ENCODE measurements at regions not wholly inside any gene's neighbourhood (a gene's known extent, or its start where the extent isn't known, plus 50 kb on each side); places are given as distances from the start of the nearest gene placed in this dataset.

GRCh38 chr5:167783145-167783817 is 508.2 kb upstream of the WWC1 start:
- DNase-seq: no peak

DNA sequence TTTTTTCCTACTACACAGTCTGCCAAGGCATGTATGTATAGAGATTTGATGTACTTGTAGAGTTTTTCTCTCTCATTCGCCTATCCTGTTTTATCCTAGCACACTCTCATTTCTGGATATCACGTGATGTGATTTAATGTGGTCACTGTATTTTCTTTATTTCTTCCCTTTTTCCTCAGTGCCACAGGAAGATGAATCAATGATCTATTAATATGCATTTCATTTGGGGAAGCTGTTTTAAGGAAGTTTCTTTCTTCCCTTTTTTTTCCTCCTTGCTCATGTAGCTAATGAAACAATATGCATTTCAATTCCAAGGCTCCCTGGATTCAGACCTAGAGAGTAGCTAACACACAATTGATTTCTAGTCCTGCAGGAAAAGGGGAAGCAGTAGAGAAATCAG is 506.3 kb upstream of the WWC1 start:
- no peak for DNase-seq

DNA sequence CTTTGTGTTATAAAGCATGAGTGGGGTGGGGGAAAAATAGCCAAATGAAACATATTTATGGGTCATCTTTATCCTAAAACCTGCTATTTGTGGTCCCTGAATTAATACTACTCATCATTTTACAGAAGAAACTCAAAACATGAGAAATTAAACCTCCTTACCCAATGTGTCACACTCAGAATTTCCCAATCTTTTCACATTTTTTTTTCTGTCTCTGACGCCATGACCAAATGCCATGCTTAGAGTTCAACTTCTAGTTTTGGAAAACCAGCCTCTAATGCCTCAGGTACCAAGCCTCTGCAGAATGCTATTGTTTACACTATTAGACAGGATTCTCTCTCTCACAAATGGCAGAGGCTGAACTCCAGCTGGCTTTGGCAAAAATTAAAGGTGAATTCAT is 505.5 kb upstream of the WWC1 start:
- no peak for DNase-seq

GRCh38 chr5:167786871-167787578 is 504.4 kb upstream of the WWC1 start:
- DNase-seq: no peak

GRCh38 chr5:167790045-167790444 is 501.4 kb upstream of the WWC1 start:
- DNase-seq: no peak

DNA sequence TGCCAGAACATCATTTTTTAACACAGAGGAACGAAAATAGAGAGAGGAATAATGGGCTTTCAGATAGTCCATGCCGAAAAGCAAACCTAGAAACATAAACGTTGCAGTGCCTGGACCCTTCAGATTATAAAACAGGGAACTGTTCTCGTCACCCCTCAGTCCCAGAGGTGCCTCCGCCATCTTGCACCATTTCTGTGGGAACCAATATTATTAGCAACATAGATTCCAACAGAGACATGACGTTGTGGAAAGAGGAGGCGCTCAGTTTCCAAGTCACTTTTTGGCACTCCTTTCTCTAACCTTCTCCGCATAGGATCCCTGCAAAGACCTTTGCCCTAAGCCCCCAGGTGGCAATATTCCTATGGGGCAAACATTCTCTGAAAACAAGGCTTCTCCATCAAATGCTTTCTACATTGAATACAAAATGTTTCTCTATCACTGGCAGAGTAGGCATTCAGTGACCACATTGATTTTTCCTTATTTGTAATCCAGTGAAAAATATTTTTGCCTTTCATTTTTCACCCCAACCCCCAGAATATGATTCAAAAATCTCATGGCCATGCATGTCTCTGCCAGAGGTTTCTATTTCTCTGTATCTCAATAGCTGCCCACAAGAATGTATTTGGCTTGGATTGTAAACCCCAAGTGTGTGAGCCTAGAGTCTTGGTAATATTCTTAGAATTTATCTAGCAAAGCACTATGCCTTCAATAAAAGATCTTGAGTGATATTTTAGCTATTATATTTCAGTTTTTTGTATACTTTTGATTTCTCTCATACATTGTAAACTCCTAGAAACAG is 500.8 kb upstream of the WWC1 start:
- DNase-seq: no peak

- no peak for DNase-seq
Measured at GRCh38 chr5:167792514-167792913, 498.9 kb upstream of the WWC1 start.

DNA sequence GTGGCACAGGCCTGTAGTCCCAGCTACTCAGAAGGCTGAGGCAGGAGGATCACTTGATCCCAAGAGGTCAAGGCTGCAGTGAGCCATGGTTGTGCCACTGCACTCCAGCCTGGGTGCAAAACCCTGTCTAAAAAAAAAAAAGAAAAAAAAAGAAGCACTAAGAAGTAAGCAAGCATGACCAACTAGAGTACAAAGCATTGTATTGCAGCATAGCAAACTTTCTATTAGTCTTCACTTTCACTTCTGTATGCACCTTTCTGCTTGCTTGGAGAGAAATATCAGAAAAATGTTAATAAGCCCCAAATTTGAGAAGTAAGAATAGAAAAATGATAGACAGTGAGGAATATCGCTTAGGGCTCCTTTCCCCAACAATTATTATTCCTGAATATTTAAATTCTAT is 497.7 kb upstream of the WWC1 start:
- DNase-seq: no peak

DNA sequence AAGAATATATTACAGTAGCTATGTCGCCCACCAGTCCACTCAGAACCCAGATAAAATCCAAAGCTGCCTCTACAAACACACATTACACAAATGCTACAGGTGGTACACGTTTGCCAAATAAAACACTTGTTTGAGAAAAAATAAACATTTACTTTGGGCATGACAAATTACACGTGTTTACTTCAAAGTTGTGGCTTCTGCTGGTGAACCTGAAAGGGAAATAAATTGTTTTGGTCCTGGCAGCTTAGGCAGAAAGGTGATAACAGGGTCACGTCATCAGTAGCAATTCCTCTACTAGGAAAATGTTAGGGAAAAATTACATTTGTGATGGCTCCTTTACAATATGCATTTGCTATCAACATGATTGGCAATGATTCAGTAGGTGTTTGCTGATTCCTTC is 497.3 kb upstream of the WWC1 start:
- DNase-seq: no peak

- DNase-seq: no peak
Measured at GRCh38 chr5:167796672-167797071, 494.8 kb upstream of the WWC1 start.

- DNase-seq: no peak
Measured at GRCh38 chr5:167797933-167798332, 493.5 kb upstream of the WWC1 start.

GRCh38 chr5:167798448-167798847 is 493.0 kb upstream of the WWC1 start:
- DNase-seq: no peak

DNA sequence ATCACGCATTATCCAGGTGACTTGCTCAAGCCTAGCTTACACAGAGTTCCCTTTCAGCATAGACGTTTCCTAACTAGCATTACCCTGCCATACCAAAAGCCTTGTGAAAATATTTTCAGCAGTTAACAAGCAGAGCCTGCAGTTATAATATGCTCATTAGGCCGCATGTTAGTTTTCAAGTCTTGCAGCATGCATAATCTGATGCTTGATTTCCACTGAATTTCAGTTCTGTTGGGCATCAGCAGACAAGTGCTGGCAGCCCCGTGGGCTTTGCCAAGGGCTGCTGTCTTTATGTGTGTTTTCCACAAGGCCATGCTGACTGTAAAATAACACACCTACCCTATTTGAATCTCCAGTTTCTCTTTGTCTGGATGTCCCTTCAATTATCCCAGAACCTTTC is 491.0 kb upstream of the WWC1 start:
- DNase-seq: no peak

- no peak for DNase-seq
Measured at GRCh38 chr5:167801999-167802398, 489.4 kb upstream of the WWC1 start.

DNA sequence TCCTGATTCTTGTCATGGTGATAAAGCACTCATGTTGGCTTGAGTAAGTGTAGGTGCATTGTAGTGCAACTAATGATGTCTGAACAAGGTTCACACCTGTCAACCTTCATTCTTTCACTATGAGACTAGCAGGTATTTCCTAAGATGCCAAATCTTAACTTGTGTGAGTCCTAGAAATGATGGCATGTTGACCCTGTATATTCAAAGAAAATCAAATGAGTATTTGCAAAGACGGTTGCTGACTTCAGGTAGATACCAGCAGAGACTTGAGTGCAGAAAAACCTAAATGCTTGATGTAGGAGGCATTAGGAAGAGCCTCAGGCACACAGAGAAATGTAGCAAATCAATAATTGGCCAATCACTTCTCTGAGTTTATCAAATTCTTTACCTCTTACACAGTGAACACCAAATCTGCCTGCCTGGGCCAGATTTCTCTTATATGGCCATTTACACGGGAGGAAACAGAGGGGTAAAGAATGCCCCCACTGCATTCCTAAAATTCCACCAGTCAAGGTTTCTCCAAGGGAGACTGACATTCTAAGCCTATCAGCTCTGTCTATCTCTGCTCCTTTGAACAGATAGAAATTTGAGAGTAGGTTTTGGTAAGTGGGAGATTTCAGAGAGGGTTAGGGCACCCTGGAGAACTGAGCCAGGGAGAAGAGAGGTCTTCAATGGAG is 488.6 kb upstream of the WWC1 start:
- DNase-seq: no peak

DNA sequence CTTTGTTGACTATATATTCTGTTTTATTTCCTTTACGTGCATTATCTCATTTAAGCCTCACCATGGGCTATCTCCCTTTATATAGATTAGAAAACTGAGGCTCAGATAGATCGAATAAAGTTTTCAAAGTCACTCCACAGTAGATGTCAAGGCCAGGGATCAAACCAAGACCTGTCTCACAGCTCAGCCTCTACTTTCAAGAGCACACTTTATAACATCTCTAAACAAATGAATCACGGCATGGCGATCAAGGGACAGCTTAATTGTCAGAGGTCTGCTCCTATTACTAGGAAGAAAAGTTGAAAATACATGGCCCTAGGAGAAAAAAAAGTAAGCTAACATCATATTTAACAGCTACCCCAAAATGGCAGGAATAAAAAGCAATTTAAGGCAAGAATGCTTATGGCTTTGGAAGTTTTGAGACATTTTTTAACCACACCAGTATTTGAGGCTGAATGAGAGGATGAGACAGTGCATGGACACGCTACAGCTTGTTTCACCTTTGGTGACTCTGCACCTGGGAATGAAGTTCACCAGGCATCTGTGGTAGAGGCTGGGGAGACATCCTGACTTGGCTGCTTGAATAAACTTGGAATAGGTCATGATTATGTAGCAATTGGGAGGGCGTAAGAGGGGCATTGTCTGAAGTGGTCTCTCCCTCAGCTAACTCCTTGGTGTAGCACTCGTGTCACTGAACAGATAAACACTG is 486.8 kb upstream of the WWC1 start:
- DNase-seq: no peak

- no peak for DNase-seq
Measured at GRCh38 chr5:167810573-167810972, 480.9 kb upstream of the WWC1 start.

DNA sequence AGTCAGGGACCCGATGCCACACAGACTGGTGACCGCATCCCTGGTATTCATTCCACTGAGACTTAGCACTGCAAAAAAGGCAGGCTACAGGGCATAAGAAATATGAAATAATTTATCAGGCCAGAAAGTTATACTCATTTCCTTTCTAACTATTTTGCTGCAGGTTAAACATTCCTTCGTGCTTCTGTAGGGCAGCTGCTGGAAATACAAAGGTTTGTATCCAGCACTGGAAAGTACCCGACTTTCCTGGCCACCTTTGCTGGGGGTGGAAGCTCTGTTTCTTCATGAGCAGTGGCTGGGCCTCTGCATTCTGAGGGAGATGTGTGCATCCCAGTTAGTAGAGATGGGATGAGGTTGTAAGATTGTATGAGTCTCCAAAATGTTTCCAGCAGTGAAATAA is 478.6 kb upstream of the WWC1 start:
- no peak for DNase-seq

- DNase-seq: no peak
Measured at GRCh38 chr5:167813389-167813788, 478.1 kb upstream of the WWC1 start.

DNA sequence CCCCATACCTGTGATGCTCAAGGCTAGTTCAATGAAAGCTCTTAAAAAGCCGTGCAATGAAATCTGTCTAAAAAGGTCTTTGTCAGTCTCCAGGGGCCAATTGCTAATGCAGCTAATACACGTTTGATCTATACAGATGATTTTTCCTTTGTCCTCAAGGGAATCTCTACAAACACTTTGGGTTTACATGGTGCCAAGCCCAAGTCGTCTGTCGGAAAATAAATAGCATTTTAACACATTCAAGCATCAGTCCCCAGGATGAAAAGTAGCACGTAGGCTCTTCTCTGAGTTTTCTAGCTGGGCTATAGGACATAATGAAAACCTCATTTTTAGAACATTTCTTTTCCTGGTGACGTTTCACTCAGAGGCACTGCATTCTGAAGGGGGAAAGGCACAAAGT is 477.4 kb upstream of the WWC1 start:
- no peak for DNase-seq

GRCh38 chr5:167814828-167815227 is 476.6 kb upstream of the WWC1 start:
- no peak for DNase-seq

DNA sequence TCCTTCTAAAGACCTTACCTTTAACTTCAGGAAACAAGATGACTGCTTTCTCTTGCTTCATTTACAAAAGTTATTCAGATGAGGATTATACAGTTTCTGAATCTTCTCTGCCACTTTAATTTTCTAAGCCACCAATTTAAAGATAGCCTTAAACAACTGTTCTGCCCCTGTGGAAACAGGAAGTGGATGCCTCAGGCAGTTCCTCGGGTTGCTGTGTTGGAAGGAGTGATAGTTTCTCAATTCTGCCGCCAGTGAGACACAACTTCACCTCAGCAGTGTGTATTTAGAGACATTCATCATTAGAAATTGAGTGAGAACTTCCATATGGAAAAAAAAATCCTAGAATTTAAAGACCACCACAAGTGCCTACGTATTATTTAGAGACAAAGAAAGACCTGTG is 475.1 kb upstream of the WWC1 start:
- no peak for DNase-seq

GRCh38 chr5:167816864-167817263 is 474.6 kb upstream of the WWC1 start:
- DNase-seq: no peak
